ENCODE measurements at regions not wholly inside any gene's neighbourhood (a gene's known extent, or its start where the extent isn't known, plus 50 kb on each side); places are given as distances from the start of the nearest gene placed in this dataset.

DNA sequence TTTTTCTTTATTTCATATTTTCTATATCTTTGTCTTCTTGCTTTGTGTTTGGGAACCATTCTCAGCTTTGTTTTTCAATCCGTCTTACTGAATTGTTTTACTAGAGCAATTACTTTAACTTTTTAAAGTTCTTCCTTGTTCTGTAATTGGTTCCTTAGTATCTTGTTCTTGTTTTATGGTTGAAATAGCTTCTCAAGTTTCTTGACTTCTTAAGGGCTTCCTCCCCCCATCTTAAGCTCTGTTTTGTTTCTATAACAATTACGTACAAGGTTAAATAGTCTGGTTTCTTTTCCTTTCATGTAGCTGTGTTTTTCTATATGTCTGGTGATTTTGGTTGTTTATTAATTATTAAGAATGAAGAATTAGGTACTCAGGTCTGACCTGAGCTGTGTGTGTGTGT lies 158.0 kb downstream of the SDHAF3 start:
- intact Hi-C loops (cut with micrococcal nuclease; ENCODE audit: unreplicated experiment), result no loop called here
- Histone ChIP-seq H3K79me2 (ENCODE audit: insufficient read depth, low read length) (no peaks in the 10 kb centered on the region), H3K27me3 (ENCODE audit: control insufficient read depth in 1 of 2, insufficient read depth in 2 of 2, low read length in 2 of 2) (peaks cover 0 to 8% of the 10 kb centered on the region in 2 experiments; a peak in 2 of 5 replicates), H3K9ac (ENCODE audit: insufficient read depth, low read depth, low read length) (no peak overlapping the region), H3K27ac (ENCODE audit: extremely low read length, insufficient read depth, low read length) (no peak overlapping the region), H3K4me2 (ENCODE audit: low read depth, low read length) (no peak overlapping the region), H3K4me3 (replicated peaks in 1 of 3; ENCODE audit: insufficient read depth in 1 of 3, low read depth in 2 of 3, low read length in 3 of 3) (no peak overlapping the region), H4K20me1 (ENCODE audit: insufficient read depth, low read length) (no peaks in the 10 kb centered on the region), H3K4me1 (ENCODE audit: insufficient read depth, low read length) (no peaks in the 10 kb centered on the region), H3K9me3 (ENCODE audit: low read length) (no peaks in the 10 kb centered on the region), H2AFZ (ENCODE audit: low read length) (no peak overlapping the region), H3K36me3 (replicated peaks in 1 of 2; ENCODE audit: control insufficient read depth in 1 of 2, insufficient read depth in 2 of 2, low read length in 2 of 2) (no peaks in the 10 kb centered on the region)
- DNase-seq (ENCODE audit: low spot score) (no peak), ATAC-seq (no peak), FAIRE-seq (no peak)
- BruUV-seq (replicated peaks), result no TSS peak
- ChIA-PET POLR2A (no interaction called here), CTCF (ENCODE audit: low intra/inter-chr PET ratio, low total read pairs) (no interaction called here)
- WGBS (ENCODE audit: low lambda C conversion rate), result 32% methylated on average over 2 of the region's 2 CpGs
- in situ Hi-C loops (cut with HindIII; ENCODE audit: extremely low pct_ligation_motif_present, low pct_unique_long_range_greater_than_20kb), result no loop called here
- TF ChIP-seq ZZZ3 (CRISPR knock-in tag; IDR thresholded peaks at IDR 0.05; ENCODE audit: borderline replicate concordance), result no peak
- TF ChIP-seq JARID2 (CRISPR knock-in tag; IDR thresholded peaks at IDR 0.05; ENCODE audit: insufficient replicate concordance), result no peak
- TF ChIP-seq ZNF615 (CRISPR knock-in tag; IDR thresholded peaks at IDR 0.05; ENCODE audit: borderline replicate concordance), result no peak
- TF ChIP-seq BHLHE40 (IDR thresholded peaks at IDR 0.05; ENCODE audit: low read length), result no peak
- TF ChIP-seq ZNF564 (CRISPR knock-in tag; IDR thresholded peaks at IDR 0.05), result no peak
- TF ChIP-seq ZMYM4 (CRISPR knock-in tag; IDR thresholded peaks at IDR 0.05), result no peak
- TF ChIP-seq IKZF4 (CRISPR knock-in tag; IDR thresholded peaks at IDR 0.05; ENCODE audit: borderline replicate concordance, low read depth, not compliant biosample characterization), result no peak
- TF ChIP-seq HOXD1 (CRISPR knock-in tag; IDR thresholded peaks at IDR 0.05), result no peak

DNA sequence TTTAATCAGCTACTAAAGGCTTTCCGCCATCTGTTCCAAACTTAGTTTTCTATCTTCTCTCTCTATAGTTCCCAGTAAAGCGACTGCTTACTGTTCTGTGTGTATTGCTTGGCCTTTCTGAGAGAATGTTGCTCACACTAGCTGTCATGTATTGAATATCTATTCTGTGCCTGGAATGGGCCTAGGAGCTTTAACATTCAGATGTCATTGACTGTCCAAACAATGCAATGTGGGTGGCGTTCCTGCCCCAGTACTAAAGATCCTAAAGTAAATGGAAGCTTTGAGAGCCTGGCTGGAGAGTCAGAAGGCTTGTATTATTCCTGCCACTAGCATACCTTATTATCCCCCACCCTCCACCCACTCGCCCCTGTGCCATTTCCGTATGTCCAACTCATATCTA lies 163.5 kb downstream of the SDHAF3 start:
- Histone ChIP-seq H3K27me3 (ENCODE audit: control insufficient read depth in 1 of 2, insufficient read depth in 2 of 2, low read length in 2 of 2) (no peaks in the 10 kb centered on the region), H3K27ac (ENCODE audit: extremely low read length, insufficient read depth, low read length) (no peak overlapping the region), H2AFZ (ENCODE audit: low read length) (no peak overlapping the region), H3K79me2 (ENCODE audit: insufficient read depth, low read length) (no peaks in the 10 kb centered on the region), H3K4me2 (ENCODE audit: low read depth, low read length) (no peak overlapping the region), H3K4me3 (replicated peaks in 1 of 3; ENCODE audit: insufficient read depth in 1 of 3, low read depth in 2 of 3, low read length in 3 of 3) (no peak overlapping the region), H3K9ac (ENCODE audit: insufficient read depth, low read depth, low read length) (no peak overlapping the region), H3K36me3 (replicated peaks in 1 of 2; ENCODE audit: control insufficient read depth in 1 of 2, insufficient read depth in 2 of 2, low read length in 2 of 2) (no peaks in the 10 kb centered on the region), H4K20me1 (ENCODE audit: insufficient read depth, low read length) (no peaks in the 10 kb centered on the region), H3K9me3 (ENCODE audit: low read length) (no peaks in the 10 kb centered on the region), H3K4me1 (ENCODE audit: insufficient read depth, low read length) (no peaks in the 10 kb centered on the region)
- DNase-seq (ENCODE audit: low spot score), result no peak
- 24% methylated on average over 5 of the region's 5 CpGs for WGBS (ENCODE audit: low lambda C conversion rate)
- FAIRE-seq, result no peak
- in situ Hi-C loops (cut with HindIII; ENCODE audit: extremely low pct_ligation_motif_present, low pct_unique_long_range_greater_than_20kb), result no loop called here
- CTCF ChIA-PET (ENCODE audit: low intra/inter-chr PET ratio, low total read pairs), result no interaction called here
- ATAC-seq, result no peak
- BruUV-seq (replicated peaks), result no TSS peak
- POLR2A ChIA-PET, result no interaction called here
- intact Hi-C loops (cut with micrococcal nuclease; ENCODE audit: unreplicated experiment), result no loop called here
- no peak for TF ChIP-seq ZNF451 (CRISPR knock-in tag; IDR thresholded peaks at IDR 0.05)
- TF ChIP-seq, protein P1, sequence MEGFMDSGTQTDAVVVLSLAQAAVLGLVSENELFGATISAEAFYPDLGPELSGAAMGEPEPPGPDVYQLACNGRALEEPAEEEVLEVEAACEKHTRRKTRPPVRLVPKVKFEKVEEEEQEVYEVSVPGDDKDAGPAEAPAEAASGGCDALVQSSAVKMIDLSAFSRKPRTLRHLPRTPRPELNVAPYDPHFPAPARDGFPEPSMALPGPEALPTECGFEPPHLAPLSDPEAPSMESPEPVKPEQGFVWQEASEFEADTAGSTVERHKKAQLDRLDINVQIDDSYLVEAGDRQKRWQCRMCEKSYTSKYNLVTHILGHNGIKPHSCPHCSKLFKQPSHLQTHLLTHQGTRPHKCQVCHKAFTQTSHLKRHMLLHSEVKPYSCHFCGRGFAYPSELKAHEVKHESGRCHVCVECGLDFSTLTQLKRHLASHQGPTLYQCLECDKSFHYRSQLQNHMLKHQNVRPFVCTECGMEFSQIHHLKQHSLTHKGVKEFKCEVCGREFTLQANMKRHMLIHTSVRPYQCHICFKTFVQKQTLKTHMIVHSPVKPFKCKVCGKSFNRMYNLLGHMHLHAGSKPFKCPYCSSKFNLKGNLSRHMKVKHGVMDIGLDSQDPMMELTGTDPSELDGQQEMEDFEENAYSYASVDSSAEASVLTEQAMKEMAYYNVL (CRISPR knock-in tag; IDR thresholded peaks at IDR 0.05; ENCODE audit: borderline replicate concordance), result no peak
- TF ChIP-seq, protein P2, sequence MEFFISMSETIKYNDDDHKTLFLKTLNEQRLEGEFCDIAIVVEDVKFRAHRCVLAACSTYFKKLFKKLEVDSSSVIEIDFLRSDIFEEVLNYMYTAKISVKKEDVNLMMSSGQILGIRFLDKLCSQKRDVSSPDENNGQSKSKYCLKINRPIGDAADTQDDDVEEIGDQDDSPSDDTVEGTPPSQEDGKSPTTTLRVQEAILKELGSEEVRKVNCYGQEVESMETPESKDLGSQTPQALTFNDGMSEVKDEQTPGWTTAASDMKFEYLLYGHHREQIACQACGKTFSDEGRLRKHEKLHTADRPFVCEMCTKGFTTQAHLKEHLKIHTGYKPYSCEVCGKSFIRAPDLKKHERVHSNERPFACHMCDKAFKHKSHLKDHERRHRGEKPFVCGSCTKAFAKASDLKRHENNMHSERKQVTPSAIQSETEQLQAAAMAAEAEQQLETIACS (CRISPR knock-in tag; IDR thresholded peaks at IDR 0.05), result no peak
- TF ChIP-seq REXO4 (CRISPR knock-in tag; IDR thresholded peaks at IDR 0.05; ENCODE audit: borderline replicate concordance), result no peak
- TF ChIP-seq HES4 (CRISPR knock-in tag; IDR thresholded peaks at IDR 0.05; ENCODE audit: borderline replicate concordance), result no peak
- no peak for TF ChIP-seq EP300 (IDR thresholded peaks at IDR 0.05; ENCODE audit: low read depth in 2 of 2, low read length in 2 of 2)
- no peak for TF ChIP-seq EP300 (CRISPR knock-in tag; IDR thresholded peaks at IDR 0.05; ENCODE audit: borderline replicate concordance)
- TF ChIP-seq, protein P3, sequence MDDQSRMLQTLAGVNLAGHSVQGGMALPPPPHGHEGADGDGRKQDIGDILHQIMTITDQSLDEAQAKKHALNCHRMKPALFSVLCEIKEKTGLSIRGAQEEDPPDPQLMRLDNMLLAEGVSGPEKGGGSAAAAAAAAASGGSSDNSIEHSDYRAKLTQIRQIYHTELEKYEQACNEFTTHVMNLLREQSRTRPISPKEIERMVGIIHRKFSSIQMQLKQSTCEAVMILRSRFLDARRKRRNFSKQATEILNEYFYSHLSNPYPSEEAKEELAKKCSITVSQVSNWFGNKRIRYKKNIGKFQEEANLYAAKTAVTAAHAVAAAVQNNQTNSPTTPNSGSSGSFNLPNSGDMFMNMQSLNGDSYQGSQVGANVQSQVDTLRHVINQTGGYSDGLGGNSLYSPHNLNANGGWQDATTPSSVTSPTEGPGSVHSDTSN (CRISPR knock-in tag; IDR thresholded peaks at IDR 0.05; ENCODE audit: borderline replicate concordance), result no peak

All from HepG2 (cell line).